ENCODE measurements at regions not wholly inside any gene's neighbourhood (a gene's known extent, or its start where the extent isn't known, plus 50 kb on each side); places are given as distances from the start of the nearest gene placed in this dataset.
"Not testable (repeated sequence)": the region's sequence is repeated elsewhere in the genome, so short reads cannot be mapped to it uniquely, and the experiment has no call there.

- no peaks in the 10 kb centered on the region for H3K27me3 ChIP-seq (ENCODE audit: control insufficient read depth, insufficient read depth, low read length, poor library complexity, severe bottlenecking)
- Mint-ChIP-seq H3K36me3 (ENCODE audit: low read depth) (no peaks in the 10 kb centered on the region), H3K4me1 (no peaks in the 10 kb centered on the region), H3K4me3 (no peak overlapping the region), H3K27ac (no peak overlapping the region), H3K9me3 (no peaks in the 10 kb centered on the region), H3K27me3 (ENCODE audit: insufficient read depth) (no peaks in the 10 kb centered on the region)
- H3K4me3 ChIP-seq (ENCODE audit: low read length): no peak overlapping the region
- no peaks in the 10 kb centered on the region for H3K36me3 ChIP-seq (ENCODE audit: control insufficient read depth, insufficient read depth, low read length)
- H3K9ac ChIP-seq (ENCODE audit: extremely low read depth, low read length, poor library complexity, severe bottlenecking): no peak overlapping the region
- peak; percentile 97 for TF ChIP-seq CTCF (conservative IDR thresholded peaks at IDR 0.05)
- H3K4me1 ChIP-seq (ENCODE audit: control insufficient read depth, insufficient read depth, low read length): no peaks in the 10 kb centered on the region
- H3K27ac ChIP-seq (ENCODE audit: low read depth, low read length): no peak overlapping the region
- DNase-seq: peak; percentile 91
- no peaks in the 10 kb centered on the region for H3K9me3 ChIP-seq (ENCODE audit: control insufficient read depth, low read length)
- 53 to 63% methylated on average over 7 to 10 of the region's 10 CpGs for WGBS, 2 experiments (ENCODE audit: insufficient coverage in 1 of 2, insufficient read length in 1 of 2)
Measured at GRCh38 chr14:29016050-29016900, 249.7 kb downstream of the FOXG1 start.

GRCh38 chr14:29023505-29023904, 256.9 kb downstream of the FOXG1 start:
- H3K9ac ChIP-seq (ENCODE audit: extremely low read depth, low read length, poor library complexity, severe bottlenecking); H3K4me1 Mint-ChIP-seq; H3K4me1 ChIP-seq (ENCODE audit: control insufficient read depth, insufficient read depth, low read length); H3K27me3 ChIP-seq (ENCODE audit: control insufficient read depth, insufficient read depth, low read length, poor library complexity, severe bottlenecking); H3K27ac Mint-ChIP-seq; H3K36me3 ChIP-seq (ENCODE audit: control insufficient read depth, insufficient read depth, low read length); DNase-seq; H3K27ac ChIP-seq (ENCODE audit: low read depth, low read length); H3K27me3 Mint-ChIP-seq (ENCODE audit: insufficient read depth); H3K4me3 Mint-ChIP-seq; H3K36me3 Mint-ChIP-seq (ENCODE audit: low read depth); H3K9me3 ChIP-seq (ENCODE audit: control insufficient read depth, low read length); H3K4me3 ChIP-seq (ENCODE audit: low read length): not testable (repeated sequence)
- H3K9me3 Mint-ChIP-seq: peaks cover 41% of the 10 kb centered on the region

- H3K4me1 Mint-ChIP-seq: peaks cover 24% of the 10 kb centered on the region
- H3K9me3 ChIP-seq (ENCODE audit: control insufficient read depth, low read length); H3K36me3 ChIP-seq (ENCODE audit: control insufficient read depth, insufficient read depth, low read length); H3K4me3 ChIP-seq (ENCODE audit: low read length); H3K4me1 ChIP-seq (ENCODE audit: control insufficient read depth, insufficient read depth, low read length); H3K27me3 Mint-ChIP-seq (ENCODE audit: insufficient read depth); H3K9ac ChIP-seq (ENCODE audit: extremely low read depth, low read length, poor library complexity, severe bottlenecking); H3K36me3 Mint-ChIP-seq (ENCODE audit: low read depth); H3K4me3 Mint-ChIP-seq; H3K27ac Mint-ChIP-seq; DNase-seq; H3K27ac ChIP-seq (ENCODE audit: low read depth, low read length); H3K27me3 ChIP-seq (ENCODE audit: control insufficient read depth, insufficient read depth, low read length, poor library complexity, severe bottlenecking): not testable (repeated sequence)
- peaks cover 37% of the 10 kb centered on the region for H3K9me3 Mint-ChIP-seq
- 97% methylated on average over 3 of the region's 3 CpGs; no CpG with 5 or more reads in 1 of the 2 experiments for WGBS, 2 experiments (ENCODE audit: insufficient coverage in 1 of 2, insufficient read length in 1 of 2)
Measured at GRCh38 chr14:29027441-29027840, 260.9 kb downstream of the FOXG1 start.

- H3K4me1 ChIP-seq (ENCODE audit: control insufficient read depth, insufficient read depth, low read length); H3K27me3 ChIP-seq (ENCODE audit: control insufficient read depth, insufficient read depth, low read length, poor library complexity, severe bottlenecking); H3K27ac Mint-ChIP-seq; H3K27ac ChIP-seq (ENCODE audit: low read depth, low read length); H3K27me3 Mint-ChIP-seq (ENCODE audit: insufficient read depth); H3K36me3 Mint-ChIP-seq (ENCODE audit: low read depth); H3K9ac ChIP-seq (ENCODE audit: extremely low read depth, low read length, poor library complexity, severe bottlenecking); H3K9me3 ChIP-seq (ENCODE audit: control insufficient read depth, low read length); DNase-seq; H3K4me3 Mint-ChIP-seq; H3K36me3 ChIP-seq (ENCODE audit: control insufficient read depth, insufficient read depth, low read length): not testable (repeated sequence)
- 92 to 94% methylated on average over 2 of the region's 2 CpGs for WGBS, 2 experiments (ENCODE audit: insufficient coverage in 1 of 2, insufficient read length in 1 of 2)
- H3K9me3 Mint-ChIP-seq: peaks cover 36% of the 10 kb centered on the region
- peak overlapping the region; percentile 64 for H3K4me3 ChIP-seq (ENCODE audit: low read length)
- H3K4me1 Mint-ChIP-seq: peaks cover 24% of the 10 kb centered on the region
Measured at GRCh38 chr14:29027941-29028705, 261.5 kb downstream of the FOXG1 start.
